ENCODE measurements at regions not wholly inside any gene's neighbourhood (a gene's known extent, or its start where the extent isn't known, plus 50 kb on each side); places are given as distances from the start of the nearest gene placed in this dataset.

DNA sequence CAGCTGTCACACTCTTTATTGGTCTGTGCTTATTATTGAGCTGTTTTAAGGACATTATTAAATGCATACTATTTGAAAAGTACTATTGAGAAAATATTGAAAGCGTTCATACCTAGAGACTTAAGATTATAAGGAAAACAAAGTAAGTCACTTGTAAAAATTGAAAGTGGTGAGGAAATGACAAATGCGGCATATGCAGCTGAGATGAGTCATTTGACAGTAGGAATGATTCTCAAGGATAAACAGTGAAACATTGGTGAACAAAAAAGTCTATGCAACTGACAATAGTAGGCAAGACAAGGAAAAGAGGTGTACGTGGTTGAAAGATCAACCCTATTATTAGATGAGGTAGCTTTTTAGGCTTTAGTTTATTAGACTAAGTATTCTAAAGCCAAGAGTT, 82.6 kb upstream of the MAP10 start:
- ChIA-PET POLR2A (no interaction called here), CTCF (no interaction called here), RAD21 (ENCODE audit: low non-redundant PET in 1 of 2, low total read pairs in 2 of 2, uncharacterized antibody in 2 of 2, unreplicated experiment in 2 of 2) (no interaction called here)
- DNase-seq (ENCODE audit: low read depth, low spot score): no peak
- Histone ChIP-seq H3K9me3 (ENCODE audit: control insufficient read depth in 1 of 2, insufficient read depth in 1 of 2, low read depth in 1 of 2, low read length in 2 of 2) (no peaks in the 10 kb centered on the region), H3K4me2 (ENCODE audit: low read length) (no peak overlapping the region), H2AFZ (ENCODE audit: low read depth, low read length, poor library complexity, severe bottlenecking) (no peak overlapping the region), H3K79me2 (ENCODE audit: insufficient read depth, low read length) (no peaks in the 10 kb centered on the region), H3K4me3 (replicated peaks in 1 of 2; ENCODE audit: low read depth in 1 of 2, low read length in 2 of 2) (no peak overlapping the region), H3K27me3 (ENCODE audit: insufficient read depth, low read length) (no peaks in the 10 kb centered on the region), H3K9me2 (ENCODE audit: insufficient read depth) (no peaks in the 10 kb centered on the region), H3K4me1 (ENCODE audit: control insufficient read depth in 1 of 2, insufficient read depth in 2 of 2, low read length in 2 of 2) (no peaks in the 10 kb centered on the region), H3K36me3 (ENCODE audit: control insufficient read depth in 1 of 2, insufficient read depth in 2 of 2, low read length in 2 of 2) (no peaks in the 10 kb centered on the region), H3K9ac (ENCODE audit: low read length) (no peak overlapping the region), H3K27ac (ENCODE audit: low read depth, low read length) (no peak overlapping the region), H4K20me1 (ENCODE audit: insufficient read depth) (no peaks in the 10 kb centered on the region)
- TF ChIP-seq JUND (IDR thresholded peaks at IDR 0.05) (no peak), ZFX (IDR thresholded peaks at IDR 0.05) (no peak), SP1 (IDR thresholded peaks at IDR 0.05; ENCODE audit: low read depth) (no peak), EGR1 (IDR thresholded peaks at IDR 0.05; ENCODE audit: low read depth) (no peak), CBX3 (IDR thresholded peaks at IDR 0.05; ENCODE audit: low read depth) (no peak), EZH2 (IDR thresholded peaks at IDR 0.05) (no peak), POLR2A (IDR thresholded peaks at IDR 0.05; ENCODE audit: borderline replicate concordance, extremely low read depth, insufficient read depth, insufficient read length) (no peak), SIN3A (IDR thresholded peaks at IDR 0.05; ENCODE audit: low read depth) (no peak), TCF7L2 (IDR thresholded peaks at IDR 0.05; ENCODE audit: borderline replicate concordance, extremely low read depth, insufficient read depth, insufficient read length) (no peak), ELF1 (IDR thresholded peaks at IDR 0.05; ENCODE audit: borderline replicate concordance, low read depth) (no peak), FOSL1 (IDR thresholded peaks at IDR 0.05; ENCODE audit: low read depth) (no peak), SRF (IDR thresholded peaks at IDR 0.05; ENCODE audit: low read depth) (no peak), EZH2phosphoT487 (IDR thresholded peaks at IDR 0.05; ENCODE audit: borderline replicate concordance) (no peak), POLR2AphosphoS5 (IDR thresholded peaks at IDR 0.05; ENCODE audit: low read depth, low read length) (no peak), ZNF274 (IDR thresholded peaks at IDR 0.05; ENCODE audit: low read depth, low read length) (no peak), RAD21 (IDR thresholded peaks at IDR 0.05; ENCODE audit: low read depth) (no peak), CEBPB (IDR thresholded peaks at IDR 0.05; ENCODE audit: low read depth) (no peak)
- TF ChIP-seq, protein P1, sequence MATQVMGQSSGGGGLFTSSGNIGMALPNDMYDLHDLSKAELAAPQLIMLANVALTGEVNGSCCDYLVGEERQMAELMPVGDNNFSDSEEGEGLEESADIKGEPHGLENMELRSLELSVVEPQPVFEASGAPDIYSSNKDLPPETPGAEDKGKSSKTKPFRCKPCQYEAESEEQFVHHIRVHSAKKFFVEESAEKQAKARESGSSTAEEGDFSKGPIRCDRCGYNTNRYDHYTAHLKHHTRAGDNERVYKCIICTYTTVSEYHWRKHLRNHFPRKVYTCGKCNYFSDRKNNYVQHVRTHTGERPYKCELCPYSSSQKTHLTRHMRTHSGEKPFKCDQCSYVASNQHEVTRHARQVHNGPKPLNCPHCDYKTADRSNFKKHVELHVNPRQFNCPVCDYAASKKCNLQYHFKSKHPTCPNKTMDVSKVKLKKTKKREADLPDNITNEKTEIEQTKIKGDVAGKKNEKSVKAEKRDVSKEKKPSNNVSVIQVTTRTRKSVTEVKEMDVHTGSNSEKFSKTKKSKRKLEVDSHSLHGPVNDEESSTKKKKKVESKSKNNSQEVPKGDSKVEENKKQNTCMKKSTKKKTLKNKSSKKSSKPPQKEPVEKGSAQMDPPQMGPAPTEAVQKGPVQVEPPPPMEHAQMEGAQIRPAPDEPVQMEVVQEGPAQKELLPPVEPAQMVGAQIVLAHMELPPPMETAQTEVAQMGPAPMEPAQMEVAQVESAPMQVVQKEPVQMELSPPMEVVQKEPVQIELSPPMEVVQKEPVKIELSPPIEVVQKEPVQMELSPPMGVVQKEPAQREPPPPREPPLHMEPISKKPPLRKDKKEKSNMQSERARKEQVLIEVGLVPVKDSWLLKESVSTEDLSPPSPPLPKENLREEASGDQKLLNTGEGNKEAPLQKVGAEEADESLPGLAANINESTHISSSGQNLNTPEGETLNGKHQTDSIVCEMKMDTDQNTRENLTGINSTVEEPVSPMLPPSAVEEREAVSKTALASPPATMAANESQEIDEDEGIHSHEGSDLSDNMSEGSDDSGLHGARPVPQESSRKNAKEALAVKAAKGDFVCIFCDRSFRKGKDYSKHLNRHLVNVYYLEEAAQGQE (IDR thresholded peaks at IDR 0.05; ENCODE audit: low read depth): no peak
- TF ChIP-seq, protein P2, sequence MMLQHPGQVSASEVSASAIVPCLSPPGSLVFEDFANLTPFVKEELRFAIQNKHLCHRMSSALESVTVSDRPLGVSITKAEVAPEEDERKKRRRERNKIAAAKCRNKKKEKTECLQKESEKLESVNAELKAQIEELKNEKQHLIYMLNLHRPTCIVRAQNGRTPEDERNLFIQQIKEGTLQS (IDR thresholded peaks at IDR 0.05): no peak
- TF ChIP-seq, protein P3, sequence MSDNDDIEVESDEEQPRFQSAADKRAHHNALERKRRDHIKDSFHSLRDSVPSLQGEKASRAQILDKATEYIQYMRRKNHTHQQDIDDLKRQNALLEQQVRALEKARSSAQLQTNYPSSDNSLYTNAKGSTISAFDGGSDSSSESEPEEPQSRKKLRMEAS (IDR thresholded peaks at IDR 0.05): no peak
- no TSS peak for BruUV-seq (replicated peaks)
- ATAC-seq: no peak
- intact Hi-C loops (cut with micrococcal nuclease): no loop called here
